Tibial nerve (tissue), 1 donor: ENCODE measurements at regions not wholly inside any gene's neighbourhood (a gene's known extent, or its start where the extent isn't known, plus 50 kb on each side); places are given as distances from the start of the nearest gene placed in this dataset. TPM values are rescaled to one million over a fixed set of nuclear protein-coding genes. Genes with fewer than 3 reads are reported as not detected.

Experiments
- small RNA-seq: library from RNA; depleted of rRNA; stranded (forward); fragments of <200 nt; gene quantifications from one replicate; pipeline ENCODE3, GENCODE V24; 2016

Small RNAs in the stretch of these regions (small RNA-seq; reads per million reads assigned to genes)
- gene AC010343.2 (not detected), gene AC025459.1 (not detected)
